ENCODE measurements at regions not wholly inside any gene's neighbourhood (a gene's known extent, or its start where the extent isn't known, plus 50 kb on each side); places are given as distances from the start of the nearest gene placed in this dataset.
"Not testable (repeated sequence)": the region's sequence is repeated elsewhere in the genome, so short reads cannot be mapped to it uniquely, and the experiment has no call there.

DNA sequence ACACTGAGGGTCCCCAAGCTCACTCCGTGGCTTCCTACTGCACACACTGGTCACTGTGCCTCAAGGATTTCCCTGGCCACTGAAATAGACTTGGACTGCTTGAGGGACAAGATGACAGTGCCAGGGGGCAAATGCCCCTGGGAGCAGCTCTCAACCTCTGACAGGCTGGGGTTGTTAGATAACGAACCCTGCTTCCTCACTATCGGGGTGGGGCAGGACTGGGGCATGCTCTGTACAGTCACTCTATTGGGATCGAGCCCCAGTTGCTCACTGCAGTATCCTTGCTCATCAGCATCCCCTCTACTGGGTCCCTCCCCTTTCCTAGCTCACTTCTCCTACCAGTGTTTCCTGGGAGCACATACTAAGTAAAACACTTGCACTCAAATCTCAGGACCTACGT is 610.8 kb downstream of the NTRK3 start:
- H3K4me3 ChIP-seq (ENCODE audit: low read depth, low read length) = no peak overlapping the region
- no peak overlapping the region for H3K27ac ChIP-seq (ENCODE audit: extremely low read depth, low read depth, low read length)
- H3K4me1 ChIP-seq (ENCODE audit: control insufficient read depth, insufficient read depth, low read length) = no peaks in the 10 kb centered on the region
- no peaks in the 10 kb centered on the region for H3K36me3 ChIP-seq (ENCODE audit: control insufficient read depth in 2 of 2, insufficient read depth in 1 of 2, low read length in 2 of 2)
- TF ChIP-seq ZNF121 (tag by site-specific recombination; IDR thresholded peaks at IDR 0.05) = no peak
- TF ChIP-seq ZNF544 (tag by site-specific recombination; IDR thresholded peaks at IDR 0.05) = no peak
- TF ChIP-seq HOXD13 (CRISPR knock-in tag; IDR thresholded peaks at IDR 0.05; ENCODE audit: borderline replicate concordance) = no peak
- TF ChIP-seq ZNF596 (tag by site-specific recombination; IDR thresholded peaks at IDR 0.05) = no peak
- TF ChIP-seq ZNF707 (tag by site-specific recombination; IDR thresholded peaks at IDR 0.05) = no peak
- no peak for TF ChIP-seq ZSCAN23 (tag by site-specific recombination; IDR thresholded peaks at IDR 0.05)
- TF ChIP-seq ZNF776 (tag by site-specific recombination; IDR thresholded peaks at IDR 0.05; ENCODE audit: borderline replicate concordance) = no peak
- no peak for TF ChIP-seq ZNF184 (tag by site-specific recombination; IDR thresholded peaks at IDR 0.05)
- TF ChIP-seq ZNF561 (tag by site-specific recombination; IDR thresholded peaks at IDR 0.05; ENCODE audit: borderline replicate concordance) = no peak
- ChIA-PET POLR2A (no interaction called here), CTCF (no interaction called here)
- no peaks in the 10 kb centered on the region for H3K9me3 ChIP-seq (ENCODE audit: control insufficient read depth, insufficient read depth, low read depth, low read length)

DNA sequence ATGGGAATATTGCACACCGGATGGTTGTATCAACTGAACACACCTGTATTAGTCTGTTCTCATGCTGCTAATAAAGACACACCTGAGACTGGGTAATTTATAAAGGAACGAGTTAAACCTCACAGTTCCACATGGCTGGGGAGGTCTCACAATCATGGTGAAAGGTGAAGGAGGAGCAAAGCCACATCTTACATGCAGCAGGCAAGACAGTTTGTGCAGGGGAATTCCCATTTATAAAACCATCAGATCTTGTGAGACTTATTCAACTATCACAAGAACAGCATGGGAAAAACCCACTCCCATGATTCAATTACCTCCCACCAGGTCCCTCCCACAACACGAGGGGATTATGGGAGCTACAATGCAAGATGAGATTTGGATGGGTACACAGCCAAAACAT is 613.5 kb downstream of the NTRK3 start:
- H3K4me3 ChIP-seq (ENCODE audit: low read depth, low read length); H3K9me3 ChIP-seq (ENCODE audit: control insufficient read depth, insufficient read depth, low read depth, low read length); H3K4me1 ChIP-seq (ENCODE audit: control insufficient read depth, insufficient read depth, low read length); POLR2A ChIA-PET; H3K27ac ChIP-seq (ENCODE audit: extremely low read depth, low read depth, low read length); H3K36me3 ChIP-seq (ENCODE audit: control insufficient read depth in 2 of 2, insufficient read depth in 1 of 2, low read length in 2 of 2): not testable (repeated sequence)
- CTCF ChIA-PET = interaction anchor here (1.1 kb wide), 1 partner anchor 1779 kb away, joined by 3 read pairs; no protein-coding TSS in a partner anchor

DNA sequence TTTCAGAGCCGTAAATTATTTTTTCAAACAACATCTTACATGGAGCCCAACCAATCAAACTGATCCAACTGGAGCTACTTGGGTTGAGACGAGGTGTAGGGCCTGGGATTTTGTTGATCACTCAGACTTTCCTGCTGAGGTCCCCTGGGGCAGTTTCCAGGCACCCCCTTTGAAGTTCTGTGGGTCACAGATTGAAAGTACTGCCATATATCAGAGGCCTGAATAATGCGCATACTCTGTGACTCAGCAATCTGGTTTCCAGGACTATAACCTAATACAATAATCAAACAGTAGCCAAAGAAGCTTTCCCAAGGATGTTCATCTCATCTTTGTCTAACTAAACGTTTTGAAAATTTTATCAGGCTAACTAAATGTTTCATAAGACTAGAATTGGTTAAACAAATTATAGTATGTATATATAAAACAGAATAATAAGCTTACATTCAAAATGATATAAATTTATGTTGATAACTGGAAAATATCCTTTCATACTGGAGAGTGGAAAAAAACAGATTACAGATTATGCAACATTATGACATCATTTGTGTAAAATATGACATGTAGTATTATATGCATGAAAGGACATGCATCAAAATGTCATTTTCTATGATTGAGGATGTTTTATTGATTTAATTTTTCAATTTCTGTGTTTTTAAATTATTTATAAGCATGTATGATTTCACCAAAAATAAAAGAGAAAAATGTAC is 617.1 kb downstream of the NTRK3 start:
- Histone ChIP-seq H3K36me3 (ENCODE audit: control insufficient read depth in 2 of 2, insufficient read depth in 1 of 2, low read length in 2 of 2) (no peaks in the 10 kb centered on the region), H3K27ac (ENCODE audit: extremely low read depth, low read depth, low read length) (no peak overlapping the region), H3K9me3 (ENCODE audit: control insufficient read depth, insufficient read depth, low read depth, low read length) (no peaks in the 10 kb centered on the region), H3K4me3 (ENCODE audit: low read depth, low read length) (no peak overlapping the region), H3K4me1 (ENCODE audit: control insufficient read depth, insufficient read depth, low read length) (no peaks in the 10 kb centered on the region)
- POLR2A ChIA-PET = no interaction called here
- CTCF ChIA-PET = interaction anchor here (1.0 kb wide), 2 partner anchors 16 to 34 kb away, joined by 3 read pairs; no protein-coding TSS in a partner anchor
- no peak for TF ChIP-seq ZFP41 (tag by site-specific recombination; IDR thresholded peaks at IDR 0.05; ENCODE audit: borderline replicate concordance)
- TF ChIP-seq, protein P1, sequence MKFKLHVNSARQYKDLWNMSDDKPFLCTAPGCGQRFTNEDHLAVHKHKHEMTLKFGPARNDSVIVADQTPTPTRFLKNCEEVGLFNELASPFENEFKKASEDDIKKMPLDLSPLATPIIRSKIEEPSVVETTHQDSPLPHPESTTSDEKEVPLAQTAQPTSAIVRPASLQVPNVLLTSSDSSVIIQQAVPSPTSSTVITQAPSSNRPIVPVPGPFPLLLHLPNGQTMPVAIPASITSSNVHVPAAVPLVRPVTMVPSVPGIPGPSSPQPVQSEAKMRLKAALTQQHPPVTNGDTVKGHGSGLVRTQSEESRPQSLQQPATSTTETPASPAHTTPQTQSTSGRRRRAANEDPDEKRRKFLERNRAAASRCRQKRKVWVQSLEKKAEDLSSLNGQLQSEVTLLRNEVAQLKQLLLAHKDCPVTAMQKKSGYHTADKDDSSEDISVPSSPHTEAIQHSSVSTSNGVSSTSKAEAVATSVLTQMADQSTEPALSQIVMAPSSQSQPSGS (tag by site-specific recombination; IDR thresholded peaks at IDR 0.05; ENCODE audit: low read depth) = peak; percentile 61; the same call in 1 of the 2 replicates

DNA sequence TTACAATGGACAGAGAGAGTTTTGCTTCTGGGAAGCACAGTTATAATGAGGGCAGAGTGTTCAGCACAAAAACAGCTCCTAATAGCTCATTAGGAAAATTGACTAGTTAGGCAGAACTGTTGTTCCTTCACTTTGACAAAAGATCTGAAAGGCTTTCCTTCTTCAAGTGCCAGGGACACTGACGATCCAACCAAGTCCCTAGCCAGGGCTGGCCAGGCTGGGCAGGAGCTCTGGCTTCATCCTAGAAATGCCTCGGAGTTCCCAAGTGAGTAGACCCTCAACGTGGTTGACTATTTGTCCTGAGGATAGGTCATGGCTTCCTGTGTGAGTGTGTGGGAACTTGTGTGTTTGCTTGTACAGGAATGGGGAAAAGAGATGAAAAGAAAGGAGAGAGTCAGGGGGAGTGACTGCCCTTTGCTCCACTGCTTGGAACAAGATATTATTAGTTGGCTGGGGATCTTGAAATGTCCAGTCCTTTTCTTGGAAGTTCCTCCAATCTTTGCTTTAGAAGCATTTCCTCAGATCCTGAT is 617.9 kb downstream of the NTRK3 start:
- ChIA-PET POLR2A (no interaction called here), CTCF (interaction anchor here (1.0 kb wide), 2 partner anchors 15 to 34 kb away, joined by 3 read pairs; no protein-coding TSS in a partner anchor)
- Histone ChIP-seq H3K27ac (ENCODE audit: extremely low read depth, low read depth, low read length) (no peak overlapping the region), H3K4me3 (ENCODE audit: low read depth, low read length) (no peak overlapping the region), H3K36me3 (ENCODE audit: control insufficient read depth in 2 of 2, insufficient read depth in 1 of 2, low read length in 2 of 2) (no peaks in the 10 kb centered on the region), H3K9me3 (ENCODE audit: control insufficient read depth, insufficient read depth, low read depth, low read length) (no peaks in the 10 kb centered on the region), H3K4me1 (ENCODE audit: control insufficient read depth, insufficient read depth, low read length) (no peaks in the 10 kb centered on the region)
- TF ChIP-seq, protein P2, sequence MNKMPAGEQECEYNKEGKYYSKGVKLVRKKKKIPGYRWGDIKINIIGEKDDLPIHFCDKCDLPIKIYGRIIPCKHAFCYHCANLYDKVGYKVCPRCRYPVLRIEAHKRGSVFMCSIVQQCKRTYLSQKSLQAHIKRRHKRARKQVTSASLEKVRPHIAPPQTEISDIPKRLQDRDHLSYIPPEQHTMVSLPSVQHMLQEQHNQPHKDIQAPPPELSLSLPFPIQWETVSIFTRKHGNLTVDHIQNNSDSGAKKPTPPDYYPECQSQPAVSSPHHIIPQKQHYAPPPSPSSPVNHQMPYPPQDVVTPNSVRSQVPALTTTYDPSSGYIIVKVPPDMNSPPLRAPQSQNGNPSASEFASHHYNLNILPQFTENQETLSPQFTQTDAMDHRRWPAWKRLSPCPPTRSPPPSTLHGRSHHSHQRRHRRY (tag by site-specific recombination; IDR thresholded peaks at IDR 0.05) = no peak
- no peak for TF ChIP-seq ZNF624 (tag by site-specific recombination; IDR thresholded peaks at IDR 0.05)
- TF ChIP-seq ZNF791 (tag by site-specific recombination; IDR thresholded peaks at IDR 0.05) = no peak
